ENCODE measurements at regions not wholly inside any gene's neighbourhood (a gene's known extent, or its start where the extent isn't known, plus 50 kb on each side); places are given as distances from the start of the nearest gene placed in this dataset.

DNA sequence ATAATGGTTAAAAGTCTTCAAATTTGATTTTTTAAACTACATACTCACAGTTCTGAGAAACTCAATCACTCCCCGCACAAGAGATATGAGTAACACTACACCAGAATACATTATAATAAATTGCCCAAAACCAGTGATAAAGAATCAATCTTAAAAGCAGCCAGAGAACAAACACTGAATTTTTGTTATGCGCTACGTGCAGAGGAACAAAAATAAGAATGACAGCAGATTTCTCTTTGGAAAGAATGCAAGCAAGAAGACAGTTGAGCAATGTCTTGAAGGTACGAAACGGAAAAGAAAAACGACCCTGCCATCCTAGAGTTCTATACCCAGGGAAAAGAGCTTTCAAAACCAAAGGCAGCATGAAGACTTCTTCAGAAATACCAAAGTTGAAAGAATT is 216.7 kb downstream of the TTLL2 start:
- Mint-ChIP-seq H3K27me3 (peaks cover under 1% of the 10 kb centered on the region), H3K27ac (no peak overlapping the region), H3K36me3 (ENCODE audit: low read depth) (no peaks in the 10 kb centered on the region), H3K4me1 (no peaks in the 10 kb centered on the region), H3K4me3 (no peak overlapping the region), H3K9me3 (no peaks in the 10 kb centered on the region)
- ChIA-PET POLR2A (no interaction called here), CTCF (no interaction called here)
- DNase-seq: no peak

DNA sequence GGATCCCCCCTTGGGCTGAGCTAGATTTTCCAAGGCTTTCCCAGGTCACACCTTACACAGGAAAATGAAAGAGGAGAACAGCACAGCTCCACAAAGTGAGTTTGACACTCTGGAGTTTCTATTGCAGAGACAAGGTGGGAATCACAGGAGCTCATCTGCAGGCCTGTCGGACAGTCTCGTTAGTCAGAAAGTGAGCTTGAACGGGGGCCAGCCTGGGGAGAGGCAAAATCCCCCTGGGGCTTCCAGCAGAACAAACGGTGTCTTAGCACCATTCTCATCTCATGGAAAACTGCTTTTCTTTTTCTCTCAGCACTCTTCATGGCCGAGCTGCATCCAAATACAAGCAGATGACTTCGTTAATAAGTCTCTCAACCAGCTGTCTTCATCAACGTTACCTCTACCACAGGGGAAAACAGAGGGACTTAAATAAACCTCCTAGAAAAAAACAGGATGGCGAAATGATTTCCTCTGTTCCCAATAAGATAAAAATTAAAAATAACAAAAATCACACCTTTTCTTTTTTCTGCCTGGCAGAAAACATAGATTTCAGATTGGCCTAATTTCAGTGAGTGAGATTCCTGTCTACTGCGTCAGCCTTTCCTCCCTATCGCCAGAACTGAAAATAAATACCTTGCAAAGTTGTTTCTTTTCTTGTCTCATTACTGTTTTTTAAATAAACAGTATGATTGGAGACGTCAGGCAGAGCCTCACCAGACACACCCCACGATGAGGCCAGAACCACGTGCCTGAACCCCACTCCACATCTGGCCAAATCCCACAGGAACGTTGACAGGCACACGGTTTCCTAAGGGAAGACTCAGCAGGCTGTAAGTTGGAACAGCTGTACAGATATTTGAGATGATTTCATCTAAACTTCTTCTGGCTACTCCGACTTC is 219.0 kb downstream of the TTLL2 start:
- no peaks in the 10 kb centered on the region for H3K4me1 Mint-ChIP-seq
- POLR2A ChIA-PET: no interaction called here
- H3K27ac Mint-ChIP-seq: no peak overlapping the region
- DNase-seq: no peak
- H3K36me3 Mint-ChIP-seq (ENCODE audit: low read depth): no peaks in the 10 kb centered on the region
- CTCF ChIA-PET: no interaction called here
- H3K27me3 Mint-ChIP-seq: no peaks in the 10 kb centered on the region
- no peak overlapping the region for H3K4me3 Mint-ChIP-seq
- no peaks in the 10 kb centered on the region for H3K9me3 Mint-ChIP-seq

DNA sequence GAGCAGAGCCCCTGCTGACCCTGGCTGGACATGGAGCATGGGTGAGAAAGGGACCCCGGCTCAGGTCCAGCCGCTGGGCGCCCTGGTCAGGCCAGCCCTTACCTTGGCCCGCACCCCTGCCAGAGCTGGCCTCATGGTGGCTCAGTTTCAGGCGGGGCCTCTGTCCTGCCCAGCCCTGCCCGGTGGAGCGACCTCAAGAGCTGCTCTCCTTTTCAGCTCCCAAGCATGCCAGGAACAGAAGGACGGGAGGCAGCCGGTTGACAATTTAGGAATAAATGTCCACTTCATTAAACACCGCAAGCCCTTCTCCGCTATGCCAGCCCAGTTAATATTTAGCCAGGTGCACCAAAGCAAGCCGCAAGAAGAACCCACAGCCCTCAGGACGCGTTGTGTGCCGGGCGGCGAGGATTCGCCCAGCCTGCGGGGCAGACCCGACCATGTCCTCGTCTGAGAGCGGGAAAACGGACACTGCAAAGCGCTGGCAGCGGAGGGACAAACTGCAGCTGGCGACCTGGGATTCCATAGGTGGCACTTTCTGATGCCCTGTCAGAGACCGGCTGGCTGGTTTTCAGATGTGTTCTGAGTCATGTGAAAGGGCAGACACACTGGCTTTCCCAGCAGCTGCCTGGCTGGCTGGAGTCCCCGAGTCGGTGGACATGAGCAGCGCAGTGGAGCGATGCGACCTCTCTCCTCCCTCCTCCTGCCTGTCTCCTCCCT is 221.9 kb downstream of the TTLL2 start:
- ChIA-PET POLR2A (no interaction called here), CTCF (no interaction called here)
- Mint-ChIP-seq H3K9me3 (no peaks in the 10 kb centered on the region), H3K27me3 (no peaks in the 10 kb centered on the region), H3K4me1 (no peaks in the 10 kb centered on the region), H3K36me3 (ENCODE audit: low read depth) (no peaks in the 10 kb centered on the region), H3K27ac (no peak overlapping the region), H3K4me3 (no peak overlapping the region)
- DNase-seq: no peak

DNA sequence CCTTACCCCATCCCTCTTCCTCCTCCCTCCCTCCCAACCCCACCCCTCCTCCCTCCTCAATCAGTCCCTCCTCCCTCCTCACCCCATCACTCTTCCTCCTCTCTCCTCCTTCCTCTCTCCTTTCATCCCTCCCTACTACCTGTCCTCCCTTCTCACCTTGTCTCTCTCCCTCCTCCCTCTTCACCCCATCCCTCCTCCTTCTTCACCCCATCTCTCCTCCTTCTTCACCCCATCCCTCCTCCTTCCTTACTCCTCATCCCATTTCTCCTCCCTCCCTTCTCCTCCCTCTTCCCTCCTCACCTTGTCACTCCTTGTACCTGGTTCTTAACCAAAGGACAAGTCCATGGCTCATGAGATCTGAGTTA is 222.4 kb downstream of the TTLL2 start:
- no peak for DNase-seq
- ChIA-PET POLR2A (no interaction called here), CTCF (no interaction called here)
- no peaks in the 10 kb centered on the region for H3K4me1 Mint-ChIP-seq
- no peaks in the 10 kb centered on the region for H3K36me3 Mint-ChIP-seq (ENCODE audit: low read depth)
- no peaks in the 10 kb centered on the region for H3K27me3 Mint-ChIP-seq
- H3K4me3 Mint-ChIP-seq: no peak overlapping the region
- H3K9me3 Mint-ChIP-seq: no peaks in the 10 kb centered on the region
- no peak overlapping the region for H3K27ac Mint-ChIP-seq

DNA sequence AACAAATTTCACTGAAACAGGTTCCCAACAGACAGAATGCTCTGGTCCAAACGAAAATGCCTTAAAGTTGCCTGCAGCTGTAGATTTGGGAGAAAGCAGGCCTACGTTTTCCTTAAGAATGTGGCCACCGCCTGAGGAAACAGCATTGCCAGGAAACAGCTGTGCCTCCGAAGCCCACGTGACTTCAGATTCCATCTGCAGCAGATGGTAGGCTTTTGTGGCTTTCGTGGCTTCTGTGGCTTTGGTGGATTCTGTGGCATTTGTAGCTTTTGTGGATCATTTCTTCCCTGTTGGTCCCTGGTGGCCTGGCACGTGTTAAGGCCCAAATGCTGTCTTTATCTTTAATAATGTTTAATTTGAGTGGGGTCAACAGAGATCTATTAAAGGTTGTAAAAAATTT is 222.9 kb downstream of the TTLL2 start:
- Mint-ChIP-seq H3K36me3 (ENCODE audit: low read depth) (no peaks in the 10 kb centered on the region), H3K27ac (no peak overlapping the region), H3K4me1 (no peaks in the 10 kb centered on the region), H3K9me3 (no peaks in the 10 kb centered on the region), H3K27me3 (no peaks in the 10 kb centered on the region), H3K4me3 (no peak overlapping the region)
- ChIA-PET POLR2A (no interaction called here), CTCF (no interaction called here)
- DNase-seq: no peak

DNA sequence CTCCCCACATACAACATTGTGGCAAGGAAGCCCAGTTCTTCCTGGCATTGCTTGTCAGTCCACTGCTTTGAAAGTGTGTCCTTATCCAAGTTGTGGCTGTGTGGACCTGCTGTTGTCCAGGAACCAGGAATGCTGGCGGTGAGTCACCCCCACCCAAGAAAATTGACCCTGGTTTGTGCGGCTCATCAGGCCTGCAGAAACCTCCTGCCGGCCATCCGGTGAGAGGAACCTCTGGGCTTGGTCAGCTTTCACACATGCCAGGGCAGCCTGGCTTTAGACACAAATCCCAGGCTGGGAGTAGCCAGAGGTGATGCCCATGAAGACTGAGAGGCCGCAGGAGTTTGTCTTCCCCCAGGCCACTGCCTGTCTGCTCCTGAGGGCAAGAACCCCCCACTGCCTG is 223.6 kb downstream of the TTLL2 start:
- H3K4me3 Mint-ChIP-seq: no peak overlapping the region
- no peak overlapping the region for H3K27ac Mint-ChIP-seq
- H3K4me1 Mint-ChIP-seq: no peaks in the 10 kb centered on the region
- no peaks in the 10 kb centered on the region for H3K27me3 Mint-ChIP-seq
- no peak for DNase-seq
- H3K36me3 Mint-ChIP-seq (ENCODE audit: low read depth): no peaks in the 10 kb centered on the region
- ChIA-PET POLR2A (no interaction called here), CTCF (no interaction called here)
- H3K9me3 Mint-ChIP-seq: no peaks in the 10 kb centered on the region

DNA sequence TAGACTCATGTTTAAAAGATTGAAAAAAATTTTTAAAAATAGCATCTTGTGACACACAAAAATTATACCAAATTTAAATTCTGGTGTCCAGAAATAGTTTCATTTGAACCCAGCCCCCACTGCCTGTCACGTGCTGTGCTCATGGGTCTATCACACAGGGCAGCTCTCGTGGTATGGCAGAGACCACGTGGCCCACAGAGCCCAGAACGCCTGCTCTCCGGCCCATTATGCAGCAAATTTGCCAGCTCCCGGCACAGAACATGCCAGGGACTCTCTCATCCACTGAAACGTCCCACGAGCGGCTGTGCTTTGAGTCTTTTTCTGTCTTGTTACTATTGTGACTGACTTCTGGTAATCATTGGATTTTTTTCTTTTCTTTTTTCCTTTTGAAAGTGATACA is 224.3 kb downstream of the TTLL2 start:
- no peak overlapping the region for H3K4me3 Mint-ChIP-seq
- ChIA-PET CTCF (no interaction called here), POLR2A (no interaction called here)
- no peaks in the 10 kb centered on the region for H3K4me1 Mint-ChIP-seq
- no peaks in the 10 kb centered on the region for H3K36me3 Mint-ChIP-seq (ENCODE audit: low read depth)
- peaks cover 6% of the 10 kb centered on the region for H3K9me3 Mint-ChIP-seq
- DNase-seq: no peak
- H3K27ac Mint-ChIP-seq: no peak overlapping the region
- H3K27me3 Mint-ChIP-seq: no peaks in the 10 kb centered on the region

DNA sequence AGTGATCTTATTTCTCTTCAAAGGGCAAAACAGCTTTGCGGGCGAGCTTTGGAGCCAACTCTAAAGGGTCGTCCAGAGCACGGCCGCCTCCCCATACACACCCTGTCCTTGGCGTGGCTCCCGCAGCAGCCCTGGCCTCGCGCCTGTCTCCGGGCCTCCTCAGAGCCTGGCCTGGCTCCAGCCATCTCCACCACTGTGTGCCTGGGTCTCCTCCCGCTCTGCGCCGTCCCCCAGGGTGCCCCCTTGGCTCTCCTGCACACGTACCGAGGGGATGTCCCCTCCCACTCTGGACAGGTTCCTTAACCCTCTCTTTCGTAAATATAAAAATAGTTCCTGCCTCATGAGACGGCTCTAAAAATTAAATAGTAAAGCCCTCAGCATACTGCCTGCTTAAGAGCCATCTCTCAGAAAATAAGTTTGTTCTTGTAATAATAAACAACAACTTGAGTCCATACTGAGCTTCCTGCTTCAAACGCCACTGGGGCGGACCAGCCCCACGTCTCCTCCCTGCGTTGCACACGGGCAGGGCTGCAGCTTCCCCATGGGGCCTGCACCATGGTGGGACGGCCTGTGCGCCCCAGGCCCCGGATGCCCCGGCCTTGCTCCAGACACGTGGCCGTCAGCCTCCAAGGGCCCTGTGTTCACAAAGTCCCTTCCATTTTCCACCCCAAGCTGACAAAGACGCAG is 226.2 kb downstream of the TTLL2 start:
- ChIA-PET CTCF (no interaction called here), POLR2A (no interaction called here)
- H3K4me1 Mint-ChIP-seq: no peaks in the 10 kb centered on the region

DNA sequence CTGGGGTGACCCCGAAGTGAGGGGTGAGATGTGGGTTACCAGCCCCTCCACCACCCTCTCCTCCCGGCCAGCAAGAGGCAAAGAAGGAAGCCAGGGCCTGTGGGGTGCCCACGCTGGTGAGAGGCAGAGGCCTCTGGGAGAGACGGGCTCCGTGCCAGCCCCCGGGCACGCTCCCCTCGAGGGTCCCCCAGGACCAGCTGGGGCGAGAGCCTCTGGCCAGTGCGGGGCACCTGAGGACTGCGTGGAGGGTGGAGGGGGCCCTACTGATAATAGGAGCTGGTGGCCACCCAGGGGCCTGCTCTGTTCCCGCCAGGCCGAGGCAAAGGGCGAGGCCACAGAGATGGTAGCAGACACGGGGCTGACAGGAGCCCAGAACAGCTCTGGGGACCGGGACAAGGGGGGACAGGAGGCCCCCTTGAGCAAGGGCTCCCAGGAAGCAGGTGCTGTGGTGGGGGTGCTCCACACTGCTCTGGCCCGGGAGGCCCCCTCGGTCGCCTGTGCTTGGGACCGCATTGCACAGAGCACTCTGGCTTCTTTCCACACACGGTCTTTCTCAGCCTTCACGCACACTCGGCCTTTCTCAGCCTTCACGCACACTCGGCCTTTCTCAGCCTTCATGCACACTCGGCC is 226.9 kb downstream of the TTLL2 start:
- no peak overlapping the region for H3K4me3 Mint-ChIP-seq
- ChIA-PET CTCF (no interaction called here), POLR2A (no interaction called here)
- no peaks in the 10 kb centered on the region for H3K36me3 Mint-ChIP-seq (ENCODE audit: low read depth)
- no peak overlapping the region for H3K27ac Mint-ChIP-seq
- peaks cover 12% of the 10 kb centered on the region for H3K9me3 Mint-ChIP-seq
- no peaks in the 10 kb centered on the region for H3K4me1 Mint-ChIP-seq
- DNase-seq: no peak
- H3K27me3 Mint-ChIP-seq: peaks cover 3% of the 10 kb centered on the region

More for the DNA sequence above, 226.2 kb downstream of the TTLL2 start:
- H3K9me3 Mint-ChIP-seq: peaks cover 12% of the 10 kb centered on the region
- H3K27ac Mint-ChIP-seq: no peak overlapping the region
- DNase-seq: no peak
- no peaks in the 10 kb centered on the region for H3K36me3 Mint-ChIP-seq (ENCODE audit: low read depth)
- no peak overlapping the region for H3K4me3 Mint-ChIP-seq
- no peaks in the 10 kb centered on the region for H3K27me3 Mint-ChIP-seq

DNA sequence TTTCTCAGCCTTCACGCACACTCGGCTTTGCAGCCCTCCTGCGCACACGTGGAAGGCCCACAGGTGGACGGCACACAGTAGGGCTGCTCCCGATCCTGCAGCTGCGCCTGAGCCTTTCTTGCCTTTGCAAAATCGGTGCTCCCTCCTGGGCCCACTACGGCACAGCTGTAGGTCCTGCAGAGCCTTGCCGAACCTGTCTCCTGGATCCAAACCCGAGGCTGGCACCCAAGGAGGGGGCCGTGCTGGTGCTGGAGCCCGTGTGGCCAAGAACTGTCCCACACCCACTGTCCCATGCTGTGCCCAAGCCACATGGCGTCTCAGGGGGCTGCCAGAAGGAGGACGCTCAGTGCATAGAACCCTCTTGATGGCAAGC is 227.4 kb downstream of the TTLL2 start:
- Mint-ChIP-seq H3K27me3 (peaks cover 3% of the 10 kb centered on the region), H3K36me3 (ENCODE audit: low read depth) (no peaks in the 10 kb centered on the region), H3K27ac (no peak overlapping the region), H3K9me3 (peaks cover 12% of the 10 kb centered on the region), H3K4me1 (no peaks in the 10 kb centered on the region), H3K4me3 (no peak overlapping the region)
- ChIA-PET POLR2A (no interaction called here), CTCF (no interaction called here)
- no peak for DNase-seq

DNA sequence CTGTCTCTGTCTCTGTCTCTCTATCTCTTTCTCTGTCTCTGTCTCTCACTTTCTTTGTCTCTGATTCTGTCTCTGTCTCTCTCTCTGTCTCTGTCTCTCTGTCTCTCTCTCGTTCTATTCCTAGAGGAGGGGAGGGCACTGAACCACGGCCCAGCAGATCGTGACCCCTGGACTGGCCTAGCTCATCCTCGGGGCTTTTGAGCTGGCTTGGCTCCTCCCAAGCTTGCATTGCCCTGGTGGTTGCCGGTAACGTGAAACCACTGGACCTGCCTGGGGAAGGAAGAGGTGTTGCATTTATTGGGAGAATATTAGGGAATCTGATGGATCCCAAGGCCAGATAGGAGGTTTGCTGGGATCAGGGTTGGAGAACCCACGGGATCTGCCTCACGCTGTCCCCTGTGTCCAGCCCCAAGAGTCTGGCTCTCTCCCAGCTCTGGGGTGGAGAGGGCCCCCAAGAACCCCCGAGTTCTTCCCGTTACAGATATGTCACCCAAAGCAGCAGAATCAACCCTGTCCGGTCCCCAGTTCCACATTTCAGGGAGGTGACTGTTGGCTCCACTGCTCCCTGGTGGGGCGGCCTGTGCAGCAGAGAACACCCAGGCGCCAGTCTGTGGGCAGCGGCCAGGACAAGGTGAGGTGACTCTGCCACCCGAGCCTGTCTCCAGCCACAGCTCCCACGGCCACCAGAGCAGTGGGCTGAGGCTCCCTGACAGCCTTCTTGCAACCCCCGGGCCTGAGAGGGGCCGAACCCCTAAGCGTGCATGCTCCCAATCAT is 228.3 kb downstream of the TTLL2 start:
- H3K27ac Mint-ChIP-seq: no peak overlapping the region
- no peaks in the 10 kb centered on the region for H3K36me3 Mint-ChIP-seq (ENCODE audit: low read depth)
- no peaks in the 10 kb centered on the region for H3K4me1 Mint-ChIP-seq
- peaks cover 12% of the 10 kb centered on the region for H3K9me3 Mint-ChIP-seq
- DNase-seq: no peak
- peaks cover 3% of the 10 kb centered on the region for H3K27me3 Mint-ChIP-seq
- H3K4me3 Mint-ChIP-seq: no peak overlapping the region
- POLR2A ChIA-PET: no interaction called here
- CTCF ChIA-PET: no interaction called here

DNA sequence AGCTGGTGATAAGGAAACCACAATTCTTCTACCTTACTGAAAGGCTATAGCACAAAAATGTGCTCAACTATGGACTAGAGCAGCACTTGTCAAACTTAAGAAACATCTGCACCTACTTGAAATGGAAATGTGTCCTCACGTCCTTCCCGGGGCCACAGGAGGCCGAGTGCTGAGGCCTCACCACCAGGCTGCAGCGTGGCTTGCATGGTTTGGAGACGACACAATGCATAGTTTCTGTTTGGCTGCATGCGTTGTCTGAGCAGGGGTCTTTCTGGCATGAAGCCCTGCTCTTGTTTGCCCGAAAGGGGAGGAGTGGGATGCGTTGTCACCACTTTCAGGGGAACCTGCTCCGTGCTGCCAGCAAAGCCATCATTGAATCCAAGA is 228.8 kb downstream of the TTLL2 start:
- H3K27ac Mint-ChIP-seq: no peak overlapping the region
- peaks cover 3% of the 10 kb centered on the region for H3K27me3 Mint-ChIP-seq
- no peak overlapping the region for H3K4me3 Mint-ChIP-seq
- ChIA-PET CTCF (no interaction called here), POLR2A (no interaction called here)
- no peaks in the 10 kb centered on the region for H3K4me1 Mint-ChIP-seq
- H3K9me3 Mint-ChIP-seq: peaks cover 12% of the 10 kb centered on the region
- no peaks in the 10 kb centered on the region for H3K36me3 Mint-ChIP-seq (ENCODE audit: low read depth)
- no peak for DNase-seq

DNA sequence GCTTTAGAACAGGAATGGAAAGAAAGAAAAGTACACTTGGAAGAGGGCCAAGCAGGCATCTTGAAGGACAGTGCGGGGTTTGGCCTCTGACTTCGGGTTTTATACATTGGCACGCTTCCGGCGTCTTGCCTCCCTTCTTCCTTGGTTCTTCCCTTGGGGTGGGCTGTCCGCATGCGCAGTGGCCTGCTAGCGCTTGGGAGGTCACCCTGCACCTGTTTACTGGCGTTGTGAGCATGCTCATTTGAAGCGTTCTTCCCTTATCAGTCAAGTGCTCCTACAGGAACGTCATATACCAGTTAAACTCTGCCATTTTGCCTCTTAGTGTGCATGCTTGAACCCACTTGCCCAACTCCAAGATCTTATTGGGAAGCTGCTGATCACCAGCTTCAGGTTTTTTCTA is 230.0 kb downstream of the TTLL2 start:
- CTCF ChIA-PET: no interaction called here
- no peak for DNase-seq
- Mint-ChIP-seq H3K36me3 (ENCODE audit: low read depth) (no peaks in the 10 kb centered on the region), H3K9me3 (peaks cover 12% of the 10 kb centered on the region), H3K27me3 (peaks cover 3% of the 10 kb centered on the region), H3K27ac (no peak overlapping the region), H3K4me1 (no peaks in the 10 kb centered on the region), H3K4me3 (no peak overlapping the region)
- POLR2A ChIA-PET: no interaction called here
